Fibroblast of lung (primary cell): ENCODE measurements at regions not wholly inside any gene's neighbourhood (a gene's known extent, or its start where the extent isn't known, plus 50 kb on each side); places are given as distances from the start of the nearest gene placed in this dataset.

Experiments
- DNase-seq, 2 donors: peaks; one replicate each; pipeline versions ENCODE4 v3.0.0 to v3.0.0-alpha.2; 2010; ENCODE audit warnings: low read depth in 2 of 2
- H2AFZ ChIP-seq: 2 replicates; pipeline ENCODE4 v1.5.1; 2012; ENCODE audit warnings: low read length, control low read depth, inconsistent platforms
- H3K27ac ChIP-seq: 2 replicates; pipeline ENCODE4 v1.5.1; 2011; ENCODE audit warnings: low read length, control low read depth; ENCODE audit not compliant: insufficient read depth
- H3K27me3 ChIP-seq: 2 replicates; pipeline ENCODE4 v1.5.1; 2011; ENCODE audit warnings: mild to moderate bottlenecking, low read length; ENCODE audit not compliant: control insufficient read depth, insufficient read depth
- H3K36me3 ChIP-seq: 2 replicates; pipeline ENCODE4 v1.5.1; 2011; ENCODE audit warnings: low read length; ENCODE audit not compliant: control insufficient read depth, insufficient read depth
- H3K4me1 ChIP-seq: 2 replicates; pipeline ENCODE4 v1.5.1; 2011; ENCODE audit warnings: low read length; ENCODE audit not compliant: control insufficient read depth, insufficient read depth; ENCODE audit errors: extremely low read depth
- H3K4me2 ChIP-seq: 2 replicates; pipeline ENCODE4 v1.5.1; 2011; ENCODE audit warnings: low read length, control low read depth; ENCODE audit not compliant: insufficient read depth; ENCODE audit errors: extremely low read depth
- H3K4me3 ChIP-seq, 4 experiments: fragments of 200-600 bp in 1 of 4; sonication (generic) in 1 of 4; replicated peaks in 1 of 4; 2 replicates each; pipeline ENCODE4 v1.5.1; 2011 to 2016; ENCODE audit warnings: low read length in 4 of 4, low read depth in 3 of 4, mild to moderate bottlenecking in 3 of 4, control low read depth in 2 of 4, inconsistent platforms in 1 of 4, mixed read lengths in 1 of 4; ENCODE audit not compliant: insufficient read depth in 1 of 4; ENCODE audit errors: control extremely low read depth in 1 of 4
- H3K79me2 ChIP-seq: 2 replicates; pipeline ENCODE4 v1.5.1; 2012; ENCODE audit warnings: mild to moderate bottlenecking, low read length, inconsistent platforms; ENCODE audit not compliant: control insufficient read depth, insufficient read depth
- H3K9ac ChIP-seq: 2 replicates; pipeline ENCODE4 v1.5.1; 2011; ENCODE audit warnings: mild to moderate bottlenecking, low read length, control low read depth; ENCODE audit not compliant: insufficient read depth
- H3K9me3 ChIP-seq: 2 replicates; pipeline ENCODE4 v1.5.1; 2012; ENCODE audit warnings: low read depth, low read length; ENCODE audit not compliant: control insufficient read depth, insufficient read depth
- H4K20me1 ChIP-seq: 2 replicates; pipeline ENCODE4 v1.5.1; 2011; ENCODE audit warnings: low read length; ENCODE audit not compliant: control insufficient read depth, insufficient read depth; ENCODE audit errors: extremely low read depth
- CTCF ChIP-seq, 2 donors: IDR thresholded peaks in 1 of 2; conservative IDR thresholded peaks in 1 of 2; 1 replicate in 1 of 2; 2 replicates in 1 of 2; pipeline ENCODE4 v1.5.1; 2011 to 2012; ENCODE audit warnings: low read length in 2 of 2, control low read depth in 1 of 2, inconsistent platforms in 1 of 2, low read depth in 1 of 2, mild to moderate bottlenecking in 1 of 2
- EZH2 ChIP-seq: IDR thresholded peaks from 2 replicates; pipeline ENCODE4 v1.5.1; 2012; ENCODE audit warnings: low read length, control low read depth, mild to moderate bottlenecking; ENCODE audit errors: missing control alignments

- H3K27me3 ChIP-seq = no peaks in the 10 kb centered on the region
- H3K9me3 ChIP-seq = no peaks in the 10 kb centered on the region
- no peak overlapping the region for H3K27ac ChIP-seq
- no peak overlapping the region for H3K4me3 ChIP-seq
- no peaks in the 10 kb centered on the region for H3K36me3 ChIP-seq
- no peak overlapping the region for H2AFZ ChIP-seq
- H3K4me2 ChIP-seq = no peak overlapping the region
- no peaks in the 10 kb centered on the region for H3K4me1 ChIP-seq
- no peak for DNase-seq
- no peak for TF ChIP-seq EZH2
- TF ChIP-seq CTCF (conservative IDR thresholded peaks at IDR 0.05 in 1 of 2, IDR thresholded peaks at IDR 0.05 in 1 of 2; ENCODE audit: low read depth in 1 of 2, low read length in 2 of 2) = no peak
- H3K9ac ChIP-seq = no peak overlapping the region
- H3K79me2 ChIP-seq = no peaks in the 10 kb centered on the region
- H4K20me1 ChIP-seq = no peaks in the 10 kb centered on the region
These were observed 1941.2 kb upstream of the CELF4 start for GRCh38 chr18:39506581-39507330.

- no peak overlapping the region for H3K4me2 ChIP-seq
These were observed 1934.7 kb upstream of the CELF4 start for GRCh38 chr18:39500306-39500705.

GRCh38 chr18:39497821-39498220, 1932.2 kb upstream of the CELF4 start:
- Histone ChIP-seq H3K27ac (no peak overlapping the region), H3K36me3 (no peaks in the 10 kb centered on the region), H4K20me1 (no peaks in the 10 kb centered on the region), H3K9me3 (no peaks in the 10 kb centered on the region), H3K4me2 (no peak overlapping the region), H3K4me3 (no peak overlapping the region), H3K9ac (no peak overlapping the region), H3K79me2 (no peaks in the 10 kb centered on the region), H3K4me1 (no peaks in the 10 kb centered on the region), H3K27me3 (no peaks in the 10 kb centered on the region), H2AFZ (no peak overlapping the region)
- no peak for DNase-seq
- TF ChIP-seq EZH2 = no peak
- no peak for TF ChIP-seq CTCF (conservative IDR thresholded peaks at IDR 0.05 in 1 of 2, IDR thresholded peaks at IDR 0.05 in 1 of 2; ENCODE audit: low read depth in 1 of 2, low read length in 2 of 2)

More at GRCh38 chr18:39500306-39500705, 1934.7 kb upstream of the CELF4 start:
- H3K27me3 ChIP-seq = no peaks in the 10 kb centered on the region
- H3K4me3 ChIP-seq = no peak overlapping the region
- H3K79me2 ChIP-seq = no peaks in the 10 kb centered on the region
- DNase-seq = no peak
- no peaks in the 10 kb centered on the region for H3K36me3 ChIP-seq
- no peaks in the 10 kb centered on the region for H4K20me1 ChIP-seq
- H3K4me1 ChIP-seq = no peaks in the 10 kb centered on the region
- H3K9me3 ChIP-seq = no peaks in the 10 kb centered on the region
- H3K27ac ChIP-seq = no peak overlapping the region
- TF ChIP-seq CTCF (conservative IDR thresholded peaks at IDR 0.05 in 1 of 2, IDR thresholded peaks at IDR 0.05 in 1 of 2; ENCODE audit: low read depth in 1 of 2, low read length in 2 of 2) (no peak), EZH2 (no peak)
- H2AFZ ChIP-seq = no peak overlapping the region
- no peak overlapping the region for H3K9ac ChIP-seq
